ENCODE measurements at regions not wholly inside any gene's neighbourhood (a gene's known extent, or its start where the extent isn't known, plus 50 kb on each side); places are given as distances from the start of the nearest gene placed in this dataset.

GRCh38 chr11:91755951-91756707 is 468.5 kb upstream of the FAT3 start:
- no peak for TF ChIP-seq CTCF (IDR thresholded peaks at IDR 0.05)
- TF ChIP-seq REST (IDR thresholded peaks at IDR 0.05; ENCODE audit: insufficient read depth in 1 of 2, low read depth in 2 of 2, low read length in 1 of 2) = no peak
- TF ChIP-seq POLR2AphosphoS5 (IDR thresholded peaks at IDR 0.05; ENCODE audit: low read depth, low read length) = no peak
